ENCODE measurements at regions not wholly inside any gene's neighbourhood (a gene's known extent, or its start where the extent isn't known, plus 50 kb on each side); places are given as distances from the start of the nearest gene placed in this dataset.
"Not testable (repeated sequence)": the region's sequence is repeated elsewhere in the genome, so short reads cannot be mapped to it uniquely, and the experiment has no call there.

DNA sequence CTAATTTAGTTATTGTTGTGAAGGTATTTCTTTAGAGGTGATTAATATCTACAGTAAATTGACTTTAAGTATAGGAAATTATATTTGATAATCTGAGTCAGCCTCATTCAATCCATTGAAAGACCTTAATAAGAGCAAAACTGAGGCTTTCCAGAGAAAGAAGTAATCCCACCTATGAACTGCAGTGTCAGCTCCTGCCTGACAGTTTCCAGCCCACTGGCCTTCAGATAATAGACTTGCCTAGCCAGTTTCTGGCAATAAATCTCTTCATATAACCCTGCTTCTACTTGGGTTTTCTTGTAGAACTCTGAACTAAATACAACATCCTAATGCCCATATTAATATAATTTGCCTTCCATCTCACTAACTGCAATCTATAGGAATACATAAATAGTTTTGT is 437.9 kb upstream of the UBE2E3 start:
- no peak overlapping the region for H3K4me3 ChIP-seq (ENCODE audit: low read depth, low read length)
- no peak overlapping the region for H2AFZ ChIP-seq
- H3K9me3 ChIP-seq (ENCODE audit: control insufficient read depth, low read length) = no peaks in the 10 kb centered on the region
- H3K27me3 ChIP-seq (ENCODE audit: control insufficient read depth, insufficient read depth, low read length) = no peaks in the 10 kb centered on the region
- no peaks in the 10 kb centered on the region for H3K36me3 ChIP-seq (ENCODE audit: control insufficient read depth, insufficient read depth, low read length)
- H3K9ac ChIP-seq = no peak overlapping the region
- H3K79me2 ChIP-seq = no peaks in the 10 kb centered on the region
- no peaks in the 10 kb centered on the region for H3K4me1 ChIP-seq
- no peak overlapping the region for H3K4me2 ChIP-seq (ENCODE audit: low read length)
- H3K27ac ChIP-seq = no peak overlapping the region
- TF ChIP-seq, protein P1, sequence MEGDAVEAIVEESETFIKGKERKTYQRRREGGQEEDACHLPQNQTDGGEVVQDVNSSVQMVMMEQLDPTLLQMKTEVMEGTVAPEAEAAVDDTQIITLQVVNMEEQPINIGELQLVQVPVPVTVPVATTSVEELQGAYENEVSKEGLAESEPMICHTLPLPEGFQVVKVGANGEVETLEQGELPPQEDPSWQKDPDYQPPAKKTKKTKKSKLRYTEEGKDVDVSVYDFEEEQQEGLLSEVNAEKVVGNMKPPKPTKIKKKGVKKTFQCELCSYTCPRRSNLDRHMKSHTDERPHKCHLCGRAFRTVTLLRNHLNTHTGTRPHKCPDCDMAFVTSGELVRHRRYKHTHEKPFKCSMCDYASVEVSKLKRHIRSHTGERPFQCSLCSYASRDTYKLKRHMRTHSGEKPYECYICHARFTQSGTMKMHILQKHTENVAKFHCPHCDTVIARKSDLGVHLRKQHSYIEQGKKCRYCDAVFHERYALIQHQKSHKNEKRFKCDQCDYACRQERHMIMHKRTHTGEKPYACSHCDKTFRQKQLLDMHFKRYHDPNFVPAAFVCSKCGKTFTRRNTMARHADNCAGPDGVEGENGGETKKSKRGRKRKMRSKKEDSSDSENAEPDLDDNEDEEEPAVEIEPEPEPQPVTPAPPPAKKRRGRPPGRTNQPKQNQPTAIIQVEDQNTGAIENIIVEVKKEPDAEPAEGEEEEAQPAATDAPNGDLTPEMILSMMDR (IDR thresholded peaks at IDR 0.05) = no peak

DNA sequence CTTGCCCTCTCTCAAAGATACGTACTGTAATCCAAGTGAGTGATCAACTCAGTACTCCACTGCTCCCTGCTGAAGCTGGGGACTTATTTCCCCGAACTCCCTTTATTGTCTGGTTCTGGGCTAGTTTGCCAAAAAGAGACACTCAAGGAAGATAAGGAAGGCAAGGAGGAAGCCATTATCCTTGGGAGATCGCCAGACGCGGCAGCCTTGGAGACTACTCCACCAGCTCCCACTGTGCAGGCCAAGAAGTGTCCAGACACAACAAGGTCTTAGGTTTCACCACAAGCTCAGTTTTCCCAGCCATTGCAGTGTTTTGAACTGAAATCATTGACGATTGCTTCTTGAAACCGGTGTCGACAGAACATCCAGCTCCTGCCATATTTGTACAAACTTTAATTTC is 439.6 kb upstream of the UBE2E3 start:
- TF ChIP-seq, protein P1 (IDR thresholded peaks at IDR 0.05) = no peak
- no peaks in the 10 kb centered on the region for H3K9me3 ChIP-seq (ENCODE audit: control insufficient read depth, low read length)
- peak overlapping the region; percentile 25 for H2AFZ ChIP-seq
- no peak overlapping the region for H3K4me3 ChIP-seq (ENCODE audit: low read depth, low read length)
- no peak overlapping the region for H3K9ac ChIP-seq
- H3K27me3 ChIP-seq (ENCODE audit: control insufficient read depth, insufficient read depth, low read length) = no peaks in the 10 kb centered on the region
- H3K79me2 ChIP-seq = no peaks in the 10 kb centered on the region
- H3K4me1 ChIP-seq = no peaks in the 10 kb centered on the region
- no peak overlapping the region for H3K27ac ChIP-seq
- H3K36me3 ChIP-seq (ENCODE audit: control insufficient read depth, insufficient read depth, low read length) = no peaks in the 10 kb centered on the region
- no peak overlapping the region for H3K4me2 ChIP-seq (ENCODE audit: low read length)

DNA sequence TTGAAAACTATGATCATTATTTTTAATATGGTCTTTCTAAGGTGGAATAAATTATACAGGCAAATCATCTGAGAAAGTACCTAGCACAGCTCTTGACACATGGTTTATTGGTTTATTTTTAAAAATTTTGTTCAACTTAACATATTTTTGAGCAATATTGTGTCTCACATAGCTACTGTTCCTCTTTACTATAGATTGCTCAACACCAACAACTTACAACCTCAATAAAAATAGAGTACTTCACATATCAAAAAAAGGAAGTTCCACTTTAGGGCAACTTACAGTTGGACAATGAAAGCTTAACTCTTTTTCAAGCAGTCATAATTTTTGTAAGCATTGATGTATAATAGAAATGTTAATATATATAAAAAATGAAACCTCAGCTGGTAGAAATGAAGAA is 440.9 kb upstream of the UBE2E3 start:
- TF ChIP-seq, protein P1 (IDR thresholded peaks at IDR 0.05) = no peak
- H3K4me2 ChIP-seq (ENCODE audit: low read length) = no peak overlapping the region
- H3K9me3 ChIP-seq (ENCODE audit: control insufficient read depth, low read length) = no peaks in the 10 kb centered on the region
- no peaks in the 10 kb centered on the region for H3K27me3 ChIP-seq (ENCODE audit: control insufficient read depth, insufficient read depth, low read length)
- H2AFZ ChIP-seq = no peak overlapping the region
- no peak overlapping the region for H3K27ac ChIP-seq
- no peak overlapping the region for H3K4me3 ChIP-seq (ENCODE audit: low read depth, low read length)
- no peaks in the 10 kb centered on the region for H3K36me3 ChIP-seq (ENCODE audit: control insufficient read depth, insufficient read depth, low read length)
- H3K4me1 ChIP-seq = no peaks in the 10 kb centered on the region
- no peak overlapping the region for H3K9ac ChIP-seq
- H3K79me2 ChIP-seq = no peaks in the 10 kb centered on the region

DNA sequence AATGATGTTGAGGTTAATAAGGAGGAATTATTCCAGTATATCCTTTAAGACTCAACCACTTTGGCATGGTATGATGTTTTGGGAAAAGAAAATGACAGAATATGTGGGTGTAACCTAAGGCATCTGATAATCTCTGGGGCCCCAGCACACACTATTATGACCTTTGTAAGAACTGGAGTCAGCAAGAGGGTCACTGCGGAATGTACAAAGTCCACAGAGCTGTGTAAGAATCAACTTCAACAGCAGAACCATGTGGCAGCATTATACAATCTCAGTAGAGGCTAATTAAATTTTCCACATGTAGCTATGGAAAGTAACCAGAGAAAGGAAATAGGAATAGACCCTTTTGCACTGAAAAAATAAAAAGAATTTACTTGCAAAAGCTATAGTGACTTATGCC is 445.1 kb upstream of the UBE2E3 start:
- H3K4me1 ChIP-seq = no peaks in the 10 kb centered on the region
- H3K36me3 ChIP-seq (ENCODE audit: control insufficient read depth, insufficient read depth, low read length) = no peaks in the 10 kb centered on the region
- no peak overlapping the region for H3K4me2 ChIP-seq (ENCODE audit: low read length)
- H3K27me3 ChIP-seq (ENCODE audit: control insufficient read depth, insufficient read depth, low read length) = no peaks in the 10 kb centered on the region
- TF ChIP-seq, protein P1 (IDR thresholded peaks at IDR 0.05) = no peak
- no peak overlapping the region for H2AFZ ChIP-seq
- no peak overlapping the region for H3K4me3 ChIP-seq (ENCODE audit: low read depth, low read length)
- H3K79me2 ChIP-seq = no peaks in the 10 kb centered on the region
- no peak overlapping the region for H3K27ac ChIP-seq
- no peaks in the 10 kb centered on the region for H3K9me3 ChIP-seq (ENCODE audit: control insufficient read depth, low read length)
- no peak overlapping the region for H3K9ac ChIP-seq

DNA sequence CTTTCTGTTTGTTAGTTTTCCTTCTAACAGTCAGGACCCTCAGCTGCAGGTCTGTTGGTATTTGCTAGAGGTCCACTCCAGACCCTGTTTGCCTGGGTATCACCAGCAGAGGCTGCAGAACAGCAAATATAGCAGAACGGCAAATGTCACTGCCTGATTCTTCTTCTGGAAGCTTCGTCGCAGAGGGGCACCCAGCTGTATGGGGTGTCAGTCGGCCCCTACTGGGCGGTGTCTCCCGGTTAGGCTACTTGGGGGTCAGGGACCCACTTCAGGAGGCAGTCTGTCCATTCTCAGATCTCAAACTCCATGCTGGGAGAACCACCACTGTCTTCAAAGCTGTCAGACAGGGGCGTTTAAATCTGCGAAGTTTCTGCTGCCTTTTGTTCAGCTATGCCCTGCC is 448.6 kb upstream of the UBE2E3 start:
- H3K27ac ChIP-seq; H3K4me1 ChIP-seq; H3K9me3 ChIP-seq (ENCODE audit: control insufficient read depth, low read length); H3K27me3 ChIP-seq (ENCODE audit: control insufficient read depth, insufficient read depth, low read length); H3K79me2 ChIP-seq; H3K4me2 ChIP-seq (ENCODE audit: low read length); H2AFZ ChIP-seq; H3K4me3 ChIP-seq (ENCODE audit: low read depth, low read length); H3K36me3 ChIP-seq (ENCODE audit: control insufficient read depth, insufficient read depth, low read length); H3K9ac ChIP-seq: not testable (repeated sequence)

Measured in parathyroid adenoma (tissue), 2 donors.